IPS DF 19.7 (cell line): ENCODE measurements at regions not wholly inside any gene's neighbourhood (a gene's known extent, or its start where the extent isn't known, plus 50 kb on each side); places are given as distances from the start of the nearest gene placed in this dataset.
A peak's percentile ranks its signal among the peaks of the same experiment; 100 is the strongest.
"Not testable (repeated sequence)": the region's sequence is repeated elsewhere in the genome, so short reads cannot be mapped to it uniquely, and the experiment has no call there.

Experiments
- DNase-seq: peaks from one replicate; pipeline ENCODE4 v3.0.0-alpha.2; 2013; ENCODE audit warnings: low read depth, low spot score

- DNase-seq: peak; percentile 30
These were observed 130.2 kb downstream of the GPR37 start for GRCh38 chr7:124635416-124635815.

- no peak for DNase-seq
These were observed 131.9 kb downstream of the GPR37 start for GRCh38 chr7:124633740-124634139.

- DNase-seq: no peak
These were observed 135.2 kb downstream of the GPR37 start for GRCh38 chr7:124630395-124630794.

GRCh38 chr7:124618871-124619270, 146.7 kb downstream of the GPR37 start:
- DNase-seq: no peak

- not testable (repeated sequence) for DNase-seq
These were observed 147.5 kb downstream of the GPR37 start for GRCh38 chr7:124618051-124618450.

- DNase-seq: no peak
These were observed 162.5 kb downstream of the GPR37 start for GRCh38 chr7:124603066-124603465.

GRCh38 chr7:124597509-124597908, 168.1 kb downstream of the GPR37 start:
- no peak for DNase-seq

- DNase-seq: no peak
These were observed 168.7 kb downstream of the GPR37 start for GRCh38 chr7:124596881-124597280.

GRCh38 chr7:124590814-124591213, 174.8 kb downstream of the GPR37 start:
- DNase-seq: no peak

GRCh38 chr7:124577256-124577655, 188.3 kb downstream of the GPR37 start:
- DNase-seq: no peak

GRCh38 chr7:124575176-124575575, 190.4 kb downstream of the GPR37 start:
- DNase-seq: no peak

- DNase-seq: no peak
These were observed 195.0 kb downstream of the GPR37 start for GRCh38 chr7:124570558-124570957.

GRCh38 chr7:124566583-124566982, 199.0 kb downstream of the GPR37 start:
- DNase-seq: peak; percentile 7

- DNase-seq: no peak
These were observed 208.0 kb downstream of the GPR37 start for GRCh38 chr7:124557587-124557986.

- no peak for DNase-seq
These were observed 208.5 kb downstream of the GPR37 start for GRCh38 chr7:124557101-124557500.

- DNase-seq: no peak
These were observed 212.1 kb downstream of the GPR37 start for GRCh38 chr7:124553502-124553901.

GRCh38 chr7:124552217-124552616, 213.4 kb downstream of the GPR37 start:
- no peak for DNase-seq

- DNase-seq: no peak
These were observed 215.6 kb downstream of the GPR37 start for GRCh38 chr7:124550036-124550435.

GRCh38 chr7:124542476-124542875, 223.1 kb downstream of the GPR37 start:
- no peak for DNase-seq

- no peak for DNase-seq
These were observed 229.3 kb downstream of the GPR37 start for GRCh38 chr7:124536156-124536762.

- DNase-seq: no peak
These were observed 233.4 kb downstream of the GPR37 start for GRCh38 chr7:124532166-124532565.

GRCh38 chr7:124516911-124517310, 248.7 kb downstream of the GPR37 start:
- no peak for DNase-seq

- DNase-seq: no peak
These were observed 250.3 kb downstream of the GPR37 start for GRCh38 chr7:124515106-124515830.
